Endothelial cell of umbilical vein (primary cell): ENCODE measurements at regions not wholly inside any gene's neighbourhood (a gene's known extent, or its start where the extent isn't known, plus 50 kb on each side); places are given as distances from the start of the nearest gene placed in this dataset.

Source experiments
- BruUV-seq: library from RNA; stranded (reverse); fragments of 400-500 nt; replicated peaks from 2 replicates; lab custom pipeline; 2021; lab: Mats Ljungman, UMichigan
- CTCF ChIA-PET: fragments of 300-600, 350-600 bp; sonication (Branson Sonifier 250); formaldehyde crosslinking; loops from one replicate; lab custom pipeline; 2021; ENCODE audit warnings: antibody characterized with exemption, inconsistent platforms; lab: Charles Lee
- POLR2A ChIA-PET: fragments of 300-600, 350-600 bp; sonication (Branson Sonifier 250); formaldehyde crosslinking; loops from one replicate; lab custom pipeline; 2021; ENCODE audit warnings: antibody characterized with exemption, inconsistent platforms; lab: Charles Lee
- DNase-seq: peaks from one replicate; pipeline ENCODE4 v3.0.0-alpha.2; 2011; ENCODE audit warnings: low read depth, low spot score
- FAIRE-seq: peaks from 2 replicates; lab custom pipeline; 2011; peaks lifted over from hg19 to GRCh38; lab: Jason Lieb, UNC
- H2AFZ ChIP-seq: 2 replicates; pipeline ENCODE4 v1.6.0; 2012; ENCODE audit warnings: low read depth, low read length, control low read depth, inconsistent platforms
- H3K27ac ChIP-seq: 2 replicates; pipeline ENCODE4 v1.5.1; 2011; ENCODE audit warnings: low read depth, mild to moderate bottlenecking, control low read depth, low read length, moderate library complexity; ENCODE audit not compliant: insufficient read depth
- H3K27me3 ChIP-seq, 2 experiments: 2 replicates each; pipeline versions ENCODE4 v1.6.0 to v1.6.1; 2011; ENCODE audit warnings: low read length in 2 of 2, mixed read lengths in 1 of 2; ENCODE audit not compliant: control insufficient read depth in 2 of 2, insufficient read depth in 2 of 2
- H3K36me3 ChIP-seq, 2 experiments: 2 replicates in 1 of 2; 3 replicates in 1 of 2; pipeline ENCODE4 v1.5.1; 2011; ENCODE audit warnings: low read length in 2 of 2, mild to moderate bottlenecking in 1 of 2, moderate library complexity in 1 of 2; ENCODE audit not compliant: control insufficient read depth in 2 of 2, insufficient read depth in 2 of 2; ENCODE audit errors: extremely low read depth in 1 of 2
- H3K4me1 ChIP-seq: 3 replicates; pipeline ENCODE4 v1.5.1; 2011; ENCODE audit warnings: mild to moderate bottlenecking, low read length; ENCODE audit not compliant: control insufficient read depth, insufficient read depth; ENCODE audit errors: extremely low read depth
- H3K4me2 ChIP-seq: 2 replicates; pipeline ENCODE4 v1.6.1; 2011; ENCODE audit warnings: low read length, control low read depth, mixed read lengths; ENCODE audit not compliant: insufficient read depth
- H3K4me3 ChIP-seq, 3 experiments: fragments of 200-600 bp in 1 of 3; sonication (generic), shearing (Covaris generic) in 1 of 3; replicated peaks in 1 of 3; 2 replicates each; pipeline ENCODE4 v1.5.1; 2011 to 2016; ENCODE audit warnings: control low read depth in 3 of 3, low read length in 3 of 3, mild to moderate bottlenecking in 2 of 3, inconsistent platforms in 1 of 3, low read depth in 1 of 3, moderate library complexity in 1 of 3; ENCODE audit not compliant: insufficient read depth in 1 of 3
- H3K79me2 ChIP-seq: 2 replicates; pipeline ENCODE4 v1.6.0; 2012; ENCODE audit warnings: low read length, inconsistent platforms; ENCODE audit not compliant: control insufficient read depth, insufficient read depth
- H3K9ac ChIP-seq: replicated peaks from 2 replicates; pipeline ENCODE3; 2011; ENCODE audit warnings: low read length, control low read depth; ENCODE audit not compliant: insufficient read depth; ENCODE audit errors: extremely low read depth
- H3K9me1 ChIP-seq: replicated peaks from 3 replicates; pipeline ENCODE4 v1.6.0; 2011; ENCODE audit warnings: mild to moderate bottlenecking, low read length; ENCODE audit not compliant: control insufficient read depth, insufficient read depth; ENCODE audit errors: extremely low read depth
- H3K9me3 ChIP-seq: replicated peaks from 2 replicates; pipeline ENCODE4 v1.5.1; 2012; ENCODE audit warnings: low read length, inconsistent platforms; ENCODE audit not compliant: control insufficient read depth, insufficient read depth
- H4K20me1 ChIP-seq: replicated peaks from 2 replicates; pipeline ENCODE3; 2011; ENCODE audit warnings: mild to moderate bottlenecking, low read length; ENCODE audit not compliant: control insufficient read depth, insufficient read depth; ENCODE audit errors: extremely low read depth
- EZH2 ChIP-seq: IDR thresholded peaks from 2 replicates; pipeline ENCODE4 v1.6.1; 2012; ENCODE audit warnings: borderline replicate concordance, low read depth, mild to moderate bottlenecking, moderate library complexity, low read length, inconsistent platforms; ENCODE audit not compliant: severe bottlenecking
- FOS ChIP-seq: IDR thresholded peaks from 2 replicates; pipeline ENCODE4 v1.6.1; 2011; ENCODE audit warnings: mild to moderate bottlenecking, low read length, moderate library complexity, borderline replicate concordance; ENCODE audit not compliant: insufficient read depth
- GATA2 ChIP-seq: IDR thresholded peaks from 2 replicates; pipeline ENCODE4 v1.7.0; 2011; ENCODE audit warnings: low read depth, mild to moderate bottlenecking, moderate library complexity, mixed read lengths, low read length; ENCODE audit not compliant: insufficient read length, insufficient read depth
- JUN ChIP-seq: IDR thresholded peaks from 2 replicates; pipeline ENCODE4 v1.6.1; 2011; ENCODE audit warnings: borderline replicate concordance, low read depth; ENCODE audit not compliant: insufficient read length, insufficient read depth
- MYC ChIP-seq: IDR thresholded peaks from one replicate; pipeline ENCODE4 v1.6.1; 2011; ENCODE audit warnings: mild to moderate bottlenecking, low read depth, low read length
- POLR2A ChIP-seq: IDR thresholded peaks from 2 replicates; pipeline ENCODE4 v1.6.1; 2012; ENCODE audit warnings: low read depth, mild to moderate bottlenecking, control low read depth, low read length
- POLR2AphosphoS5 ChIP-seq: IDR thresholded peaks from 2 replicates; pipeline ENCODE4 v1.6.1; 2012; ENCODE audit warnings: low read depth, mild to moderate bottlenecking, control low read depth, low read length, moderate library complexity; ENCODE audit not compliant: insufficient read depth
- dilution Hi-C: fragments of 300-500 bp; cut with MboI; formaldehyde crosslinking; loops from one replicate; pipeline ENCODE4 v1.15.0; 2019; ENCODE audit warnings: low sequenced_read_pairs; ENCODE audit not compliant: extremely low pct_ligation_motif_present
- intact Hi-C: fragments of 100-400 bp; cut with micrococcal nuclease; formaldehyde crosslinking; loops from one replicate; pipeline ENCODE4 v1.10.0; 2022
- TF ChIP-seq, protein P1 (sequence below): IDR thresholded peaks from 2 replicates; pipeline ENCODE4 v1.6.1; 2011; ENCODE audit not compliant: insufficient read depth, insufficient read length
- TF ChIP-seq, protein P2 (sequence below), 2 donors: IDR thresholded peaks; 1 replicate in 1 of 2; 2 replicates in 1 of 2; pipeline ENCODE4 v1.5.1; 2011; ENCODE audit warnings: low read length in 2 of 2, mild to moderate bottlenecking in 2 of 2, moderate library complexity in 2 of 2, control low read depth in 1 of 2, inconsistent platforms in 1 of 2, low read depth in 1 of 2; ENCODE audit not compliant: insufficient read depth in 1 of 2; ENCODE audit errors: extremely low read depth in 1 of 2

DNA sequence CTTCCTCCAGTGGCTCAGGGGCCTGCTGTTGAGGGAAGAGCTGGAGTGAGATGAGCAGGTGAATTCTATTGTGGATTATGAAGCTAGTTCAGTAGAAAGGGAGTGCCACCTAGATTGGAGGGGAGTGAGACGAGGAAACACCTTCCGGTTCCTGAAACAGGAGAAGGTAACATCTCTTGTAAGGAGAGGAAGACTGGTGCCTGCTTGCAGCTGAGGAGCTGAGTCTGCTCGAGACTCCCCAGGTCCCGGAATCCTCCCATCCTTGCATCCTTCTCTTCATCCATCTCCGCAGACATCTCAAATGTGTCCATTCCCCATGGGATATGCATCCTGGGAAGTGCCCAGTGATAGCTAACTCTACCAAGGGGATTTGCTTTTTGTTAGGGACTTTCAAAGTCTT lies 242.9 kb upstream of the ZFP64 start:
- Histone ChIP-seq H3K4me1 (no peaks in the 10 kb centered on the region), H3K9me1 (no peaks in the 10 kb centered on the region), H3K4me2 (no peak overlapping the region), H3K36me3 (no peaks in the 10 kb centered on the region), H3K79me2 (no peaks in the 10 kb centered on the region), H4K20me1 (no peaks in the 10 kb centered on the region), H3K4me3 (no peak overlapping the region), H3K9ac (no peak overlapping the region), H2AFZ (no peak overlapping the region), H3K27me3 (no peaks in the 10 kb centered on the region), H3K9me3 (no peaks in the 10 kb centered on the region), H3K27ac (no peak overlapping the region)
- CTCF ChIA-PET, result no interaction called here
- POLR2A ChIA-PET, result no interaction called here
- intact Hi-C loops, result no loop called here
- DNase-seq (no peak), FAIRE-seq (no peak)
- BruUV-seq, result no TSS peak
- TF ChIP-seq GATA2 (no peak), POLR2AphosphoS5 (no peak), EZH2 (no peak), POLR2A (no peak)
- TF ChIP-seq, protein P1, sequence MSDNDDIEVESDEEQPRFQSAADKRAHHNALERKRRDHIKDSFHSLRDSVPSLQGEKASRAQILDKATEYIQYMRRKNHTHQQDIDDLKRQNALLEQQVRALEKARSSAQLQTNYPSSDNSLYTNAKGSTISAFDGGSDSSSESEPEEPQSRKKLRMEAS, result no peak
- dilution Hi-C loops, result no loop called here

DNA sequence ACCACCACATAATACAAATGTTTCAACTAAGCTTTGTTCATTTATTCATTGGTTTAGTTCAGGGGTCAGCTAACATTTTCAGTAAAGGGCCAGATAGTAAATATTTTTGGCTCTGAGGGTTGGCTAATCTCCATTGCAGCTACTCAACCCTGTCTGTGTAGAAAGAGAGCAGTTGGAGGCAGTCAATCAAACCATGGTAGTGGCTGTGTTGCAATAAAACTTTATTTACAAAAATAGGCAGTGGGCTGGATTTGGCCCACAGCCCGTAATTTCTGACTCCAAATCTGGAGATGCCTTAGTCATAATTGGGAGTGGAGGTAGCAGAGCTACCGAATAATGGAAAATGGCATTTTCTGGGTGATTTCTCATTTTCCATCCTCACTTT lies 242.5 kb upstream of the ZFP64 start:
- BruUV-seq, result no TSS peak
- H3K9me1 ChIP-seq, result no peaks in the 10 kb centered on the region
- POLR2A ChIA-PET, result no interaction called here

More for the DNA sequence above, 242.5 kb upstream of the ZFP64 start:
- intact Hi-C loops (no loop called here), dilution Hi-C loops (no loop called here)
- Histone ChIP-seq H3K9ac (no peak overlapping the region), H3K9me3 (no peaks in the 10 kb centered on the region), H3K4me3 (no peak overlapping the region), H2AFZ (no peak overlapping the region), H3K4me1 (no peaks in the 10 kb centered on the region), H3K27ac (no peak overlapping the region), H3K79me2 (no peaks in the 10 kb centered on the region), H3K4me2 (no peak overlapping the region), H3K36me3 (no peaks in the 10 kb centered on the region), H3K27me3 (no peaks in the 10 kb centered on the region), H4K20me1 (no peaks in the 10 kb centered on the region)
- TF ChIP-seq JUN, result no peak
- TF ChIP-seq MYC, result no peak
- no peak for TF ChIP-seq FOS
- TF ChIP-seq EZH2, result no peak
- TF ChIP-seq, protein P2, sequence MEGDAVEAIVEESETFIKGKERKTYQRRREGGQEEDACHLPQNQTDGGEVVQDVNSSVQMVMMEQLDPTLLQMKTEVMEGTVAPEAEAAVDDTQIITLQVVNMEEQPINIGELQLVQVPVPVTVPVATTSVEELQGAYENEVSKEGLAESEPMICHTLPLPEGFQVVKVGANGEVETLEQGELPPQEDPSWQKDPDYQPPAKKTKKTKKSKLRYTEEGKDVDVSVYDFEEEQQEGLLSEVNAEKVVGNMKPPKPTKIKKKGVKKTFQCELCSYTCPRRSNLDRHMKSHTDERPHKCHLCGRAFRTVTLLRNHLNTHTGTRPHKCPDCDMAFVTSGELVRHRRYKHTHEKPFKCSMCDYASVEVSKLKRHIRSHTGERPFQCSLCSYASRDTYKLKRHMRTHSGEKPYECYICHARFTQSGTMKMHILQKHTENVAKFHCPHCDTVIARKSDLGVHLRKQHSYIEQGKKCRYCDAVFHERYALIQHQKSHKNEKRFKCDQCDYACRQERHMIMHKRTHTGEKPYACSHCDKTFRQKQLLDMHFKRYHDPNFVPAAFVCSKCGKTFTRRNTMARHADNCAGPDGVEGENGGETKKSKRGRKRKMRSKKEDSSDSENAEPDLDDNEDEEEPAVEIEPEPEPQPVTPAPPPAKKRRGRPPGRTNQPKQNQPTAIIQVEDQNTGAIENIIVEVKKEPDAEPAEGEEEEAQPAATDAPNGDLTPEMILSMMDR (IDR thresholded peaks at IDR 0.05; ENCODE audit: extremely low read depth in 1 of 2, insufficient read depth in 1 of 2, low read depth in 1 of 2, low read length in 2 of 2), result no peak
- TF ChIP-seq, protein P1, result no peak
- no peak for TF ChIP-seq GATA2
- TF ChIP-seq POLR2AphosphoS5, result no peak
- no peak for TF ChIP-seq POLR2A
- no peak for FAIRE-seq
- no peak for DNase-seq
- CTCF ChIA-PET, result no interaction called here
